Embryonic facial prominence (tissue), 1 donor: ENCODE measurements at regions not wholly inside any gene's neighbourhood (a gene's known extent, or its start where the extent isn't known, plus 50 kb on each side); places are given as distances from the start of the nearest gene placed in this dataset.

Experiments
- DNase-seq: peaks from one replicate; pipeline ENCODE4 v3.0.0-alpha.2; 2016; ENCODE audit errors: extremely low spot score

GRCh38 chr9:129343424-129344375 lies 165.6 kb upstream of the IER5L start:
- DNase-seq = no peak

DNA sequence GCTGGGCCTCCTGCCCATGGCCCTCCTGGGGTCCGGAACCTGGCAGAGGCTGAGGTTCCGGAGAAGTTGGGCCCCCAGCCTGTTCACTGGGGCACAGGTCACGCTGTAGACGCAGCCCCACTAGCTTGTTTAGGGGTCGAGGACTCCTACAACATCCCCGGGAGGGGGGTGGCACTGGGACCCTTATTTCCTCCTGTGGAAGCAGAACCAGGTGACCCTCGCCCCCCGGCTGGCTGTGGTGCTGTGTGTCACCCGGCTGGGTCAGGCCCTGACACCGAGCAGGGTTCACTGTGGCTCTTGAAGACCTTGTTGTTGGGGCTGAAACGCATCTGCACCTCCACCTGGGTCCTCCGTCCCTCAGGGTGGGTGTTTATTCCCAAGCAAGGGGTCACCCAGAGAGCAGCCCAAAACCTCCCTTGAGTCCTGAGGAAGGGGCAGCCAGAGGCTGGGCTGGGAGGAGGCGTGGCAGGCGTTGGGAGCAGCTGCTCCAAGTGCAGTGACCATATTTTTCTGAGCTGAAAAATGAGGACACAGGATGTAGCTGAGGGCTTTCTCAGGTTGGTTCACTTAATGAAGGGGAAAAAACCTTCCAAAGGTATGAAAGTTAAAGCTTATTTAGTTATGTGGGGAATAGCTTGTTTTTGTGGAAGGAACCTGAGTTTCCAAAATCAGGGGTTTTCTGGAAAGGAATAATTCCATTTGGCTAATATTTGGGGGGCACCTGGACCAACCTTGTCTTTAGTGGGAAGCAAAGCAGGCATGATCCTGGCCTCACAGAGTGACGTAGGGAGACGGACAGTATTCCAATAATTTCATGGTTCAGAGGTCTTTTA lies 164.7 kb upstream of the IER5L start:
- DNase-seq = no peak

- no peak for DNase-seq
Measured at GRCh38 chr9:129341987-129342348, 163.9 kb upstream of the IER5L start.

GRCh38 chr9:129341171-129341986 lies 163.3 kb upstream of the IER5L start:
- no peak for DNase-seq

DNA sequence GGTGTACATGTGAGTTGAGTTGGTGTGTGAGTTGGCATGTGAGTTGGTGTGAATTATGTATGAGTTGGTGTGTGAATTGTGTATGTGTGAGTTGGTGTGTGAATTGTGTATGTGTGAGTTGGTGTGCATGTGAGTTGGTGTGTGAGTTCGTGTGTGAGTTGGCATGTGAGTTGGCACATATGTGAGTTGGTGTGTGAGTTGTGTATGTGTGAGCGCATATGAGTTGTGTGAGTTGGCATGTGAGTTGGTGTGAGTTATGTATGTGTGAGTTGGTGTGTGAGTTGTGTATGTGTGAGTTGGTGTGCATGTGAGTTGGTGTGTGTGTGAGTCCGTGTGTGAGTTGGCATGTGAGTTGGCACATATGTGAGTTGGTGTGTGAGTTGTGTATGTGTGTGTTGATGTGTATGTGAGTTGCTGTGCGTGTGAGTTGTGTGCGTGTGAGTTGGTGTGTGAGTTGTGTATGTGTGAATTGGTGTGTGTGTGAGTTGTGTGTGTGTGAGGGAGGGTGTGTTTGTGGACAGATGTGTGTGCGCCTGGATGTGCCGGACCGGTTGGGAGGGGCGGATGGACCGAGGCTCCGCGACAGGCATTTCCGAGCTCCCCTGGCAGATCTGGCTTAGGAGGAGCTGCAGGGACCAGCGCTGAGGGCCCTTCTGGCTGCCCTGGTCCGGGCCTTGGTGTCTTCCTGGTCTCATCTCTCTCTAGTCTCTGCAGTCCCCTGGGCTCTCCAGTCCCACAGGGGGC lies 162.5 kb upstream of the IER5L start:
- DNase-seq = no peak

- DNase-seq = no peak
Measured at GRCh38 chr9:129339539-129340157, 161.6 kb upstream of the IER5L start.

GRCh38 chr9:129338724-129339430 lies 160.8 kb upstream of the IER5L start:
- DNase-seq = no peak

DNA sequence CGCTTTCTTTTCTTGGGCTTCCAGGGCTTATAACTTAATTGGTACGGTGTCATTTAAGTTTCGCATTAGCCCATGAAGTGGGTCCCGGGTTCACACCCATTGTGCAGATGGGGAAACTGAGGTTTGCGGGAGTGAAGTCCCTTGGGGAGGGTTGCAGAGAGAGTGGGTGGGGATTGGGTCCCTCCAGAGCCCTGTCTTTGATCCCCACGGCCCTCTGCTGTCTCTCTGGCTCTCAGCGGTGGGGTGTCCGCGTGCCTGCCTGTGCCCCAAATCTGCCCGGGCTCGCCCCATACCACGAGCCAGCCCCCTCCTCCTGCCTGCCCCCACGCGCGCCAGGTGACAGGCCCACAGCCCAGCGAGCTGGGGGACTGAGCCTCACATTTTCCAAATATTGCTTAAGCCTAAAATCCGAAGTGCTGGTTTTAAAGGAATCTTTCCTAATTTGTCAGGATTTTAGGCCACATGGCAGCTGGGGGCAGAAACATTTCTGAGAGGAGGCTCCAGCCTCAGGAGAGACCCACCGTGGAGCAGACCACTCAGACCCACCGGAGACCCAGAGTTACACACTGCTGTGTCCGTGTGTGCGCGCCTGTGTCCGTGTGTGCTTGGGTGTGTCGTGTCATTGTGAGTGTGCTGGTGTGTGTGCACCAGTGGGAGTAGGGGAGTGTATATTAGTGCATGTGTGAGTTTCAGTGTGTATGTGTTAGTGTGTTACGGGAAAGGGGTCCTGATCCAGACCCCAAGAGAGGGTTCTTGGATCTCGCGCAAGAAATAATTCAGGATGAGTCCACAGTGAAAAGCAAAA lies 159.5 kb upstream of the IER5L start:
- DNase-seq = no peak

DNA sequence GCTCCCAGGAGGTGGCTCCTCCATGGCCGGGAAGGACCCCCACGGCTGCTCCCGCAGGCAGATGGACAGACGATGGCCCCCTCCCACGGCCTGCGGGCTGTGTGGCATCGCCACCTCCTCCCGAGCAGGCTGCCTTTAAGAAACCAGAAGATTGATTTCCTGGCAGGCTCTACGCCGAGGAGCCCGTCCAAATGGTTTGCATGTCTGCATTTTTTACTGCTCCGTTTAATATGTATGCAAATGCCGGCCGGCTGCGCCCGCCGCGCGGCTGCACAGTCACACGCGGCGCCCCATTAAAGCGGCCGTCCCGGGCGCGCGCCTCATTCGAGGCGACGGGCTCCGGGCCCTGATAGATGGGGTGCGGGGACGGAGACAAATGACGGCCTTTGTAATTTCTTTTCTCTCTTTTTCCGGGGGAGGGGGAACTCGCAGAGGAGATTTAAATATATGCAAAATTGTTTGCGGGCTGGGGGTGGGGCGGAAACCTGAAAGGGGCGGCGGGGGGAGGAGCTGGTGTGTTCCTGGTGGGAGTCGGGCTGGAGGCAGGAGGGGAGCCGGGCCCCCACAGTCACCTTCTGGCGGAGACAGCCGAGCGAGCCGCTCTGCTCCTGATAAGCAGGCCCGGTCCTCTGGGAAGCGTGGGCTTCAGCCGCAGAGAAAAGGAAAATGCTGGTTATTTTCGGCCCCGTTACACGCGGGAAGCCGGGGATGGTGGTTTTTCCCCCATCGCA lies 158.7 kb upstream of the IER5L start:
- peak; percentile 71 for DNase-seq

GRCh38 chr9:129336130-129336528 lies 158.1 kb upstream of the IER5L start:
- no peak for DNase-seq

GRCh38 chr9:129335464-129336129 lies 157.5 kb upstream of the IER5L start:
- no peak for DNase-seq

DNA sequence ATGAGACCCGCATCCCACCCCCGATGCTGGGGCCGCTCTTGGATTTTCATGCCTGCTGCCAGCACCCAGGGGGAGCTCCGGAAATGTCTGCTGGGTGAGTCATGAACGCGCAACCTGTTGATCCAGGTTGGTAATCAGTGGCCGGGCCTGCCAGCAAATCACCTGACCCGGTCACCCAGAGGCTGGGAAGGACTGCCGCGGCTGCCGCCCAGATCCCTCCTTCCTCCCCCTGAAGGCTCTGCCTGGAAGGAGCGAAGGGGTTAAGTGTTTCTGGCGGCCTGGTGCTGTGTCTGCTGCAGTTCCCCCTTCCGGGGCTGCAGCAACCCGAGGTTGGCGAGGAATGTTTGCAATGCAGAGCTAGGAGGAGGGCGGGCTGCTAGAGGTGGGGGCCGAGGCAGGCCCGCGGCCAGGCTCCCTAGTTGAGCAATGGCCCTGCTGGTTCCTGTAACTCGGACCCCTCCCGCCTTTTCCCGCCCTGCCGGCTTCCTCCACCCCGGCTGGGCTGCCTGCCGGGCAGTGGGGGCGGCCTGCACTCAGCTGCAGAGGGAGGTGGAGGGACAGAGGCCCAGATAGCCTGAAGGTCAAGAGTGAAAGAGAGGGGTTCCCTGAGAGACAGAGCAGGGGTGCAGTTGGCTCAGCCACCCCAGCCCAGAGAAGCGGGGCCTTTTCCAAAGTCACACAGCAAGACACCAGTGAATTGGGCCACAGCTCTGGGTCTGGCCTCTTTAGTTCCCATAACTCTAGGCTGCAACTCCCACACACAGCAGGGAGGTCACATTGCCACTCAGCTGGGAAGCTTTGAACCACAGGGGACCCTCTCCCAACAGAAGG lies 156.3 kb upstream of the IER5L start:
- peak; percentile 82 for DNase-seq

GRCh38 chr9:129333617-129334104 lies 155.6 kb upstream of the IER5L start:
- DNase-seq = no peak

DNA sequence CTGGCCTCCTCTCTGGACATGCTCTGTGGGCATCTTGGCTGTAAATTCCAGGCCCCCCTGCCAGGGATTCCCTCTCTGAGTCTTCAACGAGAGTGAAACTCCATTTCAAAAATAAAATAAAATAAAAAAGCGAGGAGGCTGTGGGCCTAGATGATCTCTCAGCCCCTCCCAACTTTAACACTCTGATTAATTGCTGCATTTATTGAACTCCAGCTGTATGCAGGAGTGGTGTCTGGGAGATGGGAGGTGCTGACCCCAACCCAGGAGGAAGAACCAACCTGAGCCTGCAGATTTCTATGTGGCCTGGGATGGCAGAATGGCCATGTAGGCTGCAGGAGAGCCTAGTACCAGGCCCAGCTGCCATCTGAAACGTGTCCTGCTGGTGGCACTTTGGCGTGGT lies 154.5 kb upstream of the IER5L start:
- no peak for DNase-seq

DNA sequence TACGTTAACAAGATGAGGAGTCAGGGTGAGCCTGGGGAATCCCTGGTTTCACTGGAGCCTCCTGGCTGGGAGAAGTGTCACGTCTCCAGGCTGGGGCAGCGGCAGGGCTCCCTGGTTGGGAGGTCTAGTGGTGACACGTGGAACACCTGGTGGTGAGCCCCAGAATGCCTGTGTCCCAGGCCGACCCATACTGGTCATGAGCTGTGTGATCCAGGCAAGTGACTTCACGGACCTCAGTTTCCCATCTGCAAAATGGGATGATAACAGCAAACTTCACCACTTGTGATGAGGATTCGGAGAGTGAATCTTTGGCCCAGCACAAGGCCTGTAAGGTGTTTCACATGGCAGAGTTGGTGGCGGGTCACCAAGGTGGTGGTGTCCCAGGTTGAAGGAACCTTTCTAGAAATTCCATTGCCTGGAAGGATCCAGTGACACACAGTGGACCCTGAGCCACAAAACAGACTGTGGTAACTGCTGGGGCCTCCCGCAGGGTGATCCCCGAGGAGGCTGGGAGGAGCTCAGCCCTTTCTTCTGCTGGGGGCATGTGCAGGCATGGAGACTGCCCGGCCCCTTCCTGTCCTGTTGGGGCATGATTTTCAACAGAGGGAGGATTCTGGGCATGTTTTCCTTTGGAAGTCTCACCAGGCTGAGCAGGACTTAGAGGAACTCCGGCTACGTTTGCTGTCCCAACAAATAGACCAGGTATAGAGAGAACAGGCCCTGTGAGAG lies 153.9 kb upstream of the IER5L start:
- DNase-seq = no peak

DNA sequence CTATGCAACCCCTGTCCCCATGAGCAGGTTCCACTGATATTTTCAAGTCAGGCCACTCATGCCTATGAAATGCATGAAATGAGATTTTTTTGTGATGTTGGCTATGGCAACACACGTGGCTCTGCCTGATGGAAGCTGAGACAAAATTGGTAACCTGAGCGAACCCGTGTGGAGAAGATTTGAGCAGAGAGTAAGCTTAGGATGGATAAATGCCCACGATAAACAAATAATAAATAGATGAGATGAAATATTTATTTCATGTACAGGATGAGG lies 153.4 kb upstream of the IER5L start:
- no peak for DNase-seq
